HepG2 (cell line): ENCODE measurements at regions not wholly inside any gene's neighbourhood (a gene's known extent, or its start where the extent isn't known, plus 50 kb on each side); places are given as distances from the start of the nearest gene placed in this dataset.

ENCODE experiments used
- ATAC-seq: fragments of 200-7000 bp; cut with Tn5 transposase; 3 replicates; pipeline ENCODE4 v1.9.1; 2020; ENCODE audit warnings: mild to moderate bottlenecking, moderate library complexity
- BruUV-seq: library from RNA; stranded (reverse); fragments of 400-500 nt; replicated peaks from 2 replicates; lab custom pipeline; 2021; lab: Mats Ljungman, UMichigan
- CTCF ChIA-PET: fragments of 300-600 bp; formaldehyde crosslinking; extraction: SDS; loops from one replicate; lab custom pipeline; 2021; ENCODE audit warnings: low total read pairs, inconsistent platforms, low intra/inter-chr PET ratio; lab: Yijun Ruan, JAX
- POLR2A ChIA-PET: fragments of 350-600 bp; sonication (Branson Sonifier 250); formaldehyde crosslinking; loops from one replicate; lab custom pipeline; 2020; ENCODE audit warnings: antibody characterized with exemption, inconsistent platforms; lab: Yijun Ruan, JAX
- DNase-seq: peaks from one replicate; pipeline ENCODE4 v3.0.0-alpha.2; 2015; ENCODE audit warnings: low spot score
- FAIRE-seq: peaks from 3 replicates; lab custom pipeline; 2011; peaks lifted over from hg19 to GRCh38; lab: Jason Lieb, UNC
- H2AFZ ChIP-seq: one replicate; pipeline ENCODE4 v1.6.1; 2011; ENCODE audit warnings: low read length, inconsistent platforms
- H3K27ac ChIP-seq: fragments of 300-600 bp; 3 replicates; pipeline ENCODE4 v1.8.0; 2011; ENCODE audit warnings: mixed run types, mild to moderate bottlenecking, mixed read lengths, low read length, inconsistent platforms; ENCODE audit not compliant: insufficient read depth; ENCODE audit errors: extremely low read length
- H3K27me3 ChIP-seq, 2 experiments: fragments of 200-600 bp in 1 of 2; 2 replicates in 1 of 2; 3 replicates in 1 of 2; pipeline versions ENCODE4 v1.6.0 to v1.8.0; 2011; ENCODE audit warnings: low read length in 2 of 2, mild to moderate bottlenecking in 2 of 2, moderate library complexity in 2 of 2, inconsistent platforms in 1 of 2; ENCODE audit not compliant: insufficient read depth in 2 of 2, control insufficient read depth in 1 of 2
- H3K36me3 ChIP-seq, 2 experiments: fragments of 200-600 bp in 1 of 2; replicated peaks in 1 of 2; 2 replicates in 1 of 2; 3 replicates in 1 of 2; pipeline versions ENCODE4 v1.5.1 to v1.8.0; 2011; ENCODE audit warnings: low read length in 2 of 2, inconsistent platforms in 1 of 2; ENCODE audit not compliant: insufficient read depth in 2 of 2, control insufficient read depth in 1 of 2
- H3K4me1 ChIP-seq: 2 replicates; pipeline ENCODE4 v1.5.1; 2012; ENCODE audit warnings: low read length, inconsistent platforms; ENCODE audit not compliant: insufficient read depth
- H3K4me2 ChIP-seq: 2 replicates; pipeline ENCODE4 v1.6.0; 2011; ENCODE audit warnings: low read depth, low read length, inconsistent platforms
- H3K4me3 ChIP-seq, 3 experiments: fragments of 200-600 bp in 1 of 3; sonication (generic), shearing (Covaris generic) in 1 of 3; replicated peaks in 1 of 3; 2 replicates each; pipeline ENCODE4 v1.5.1; 2011 to 2016; ENCODE audit warnings: low read length in 3 of 3, inconsistent platforms in 2 of 3, low read depth in 2 of 3, mild to moderate bottlenecking in 2 of 3, control low read depth in 1 of 3, mixed read lengths in 1 of 3; ENCODE audit not compliant: insufficient read depth in 1 of 3
- H3K79me2 ChIP-seq: one replicate; pipeline ENCODE4 v1.6.1; 2011; ENCODE audit warnings: low read length, inconsistent platforms; ENCODE audit not compliant: insufficient read depth
- H3K9ac ChIP-seq: 2 replicates; pipeline ENCODE4 v1.6.0; 2011; ENCODE audit warnings: mild to moderate bottlenecking, low read depth, low read length, inconsistent platforms; ENCODE audit not compliant: insufficient read depth
- H3K9me3 ChIP-seq: 2 replicates; pipeline ENCODE4 v1.5.1; 2012; ENCODE audit warnings: mild to moderate bottlenecking, low read length
- H4K20me1 ChIP-seq: 2 replicates; pipeline ENCODE4 v1.6.0; 2011; ENCODE audit warnings: inconsistent platforms, mild to moderate bottlenecking, low read length, moderate library complexity; ENCODE audit not compliant: insufficient read depth
- CCDC6 ChIP-seq: sonication (generic); formaldehyde crosslinking; IDR thresholded peaks from 2 replicates; pipeline ENCODE4 v1.8.1; 2022; ENCODE audit warnings: mild to moderate bottlenecking, missing genetic modification reagents, moderate library complexity
- CEBPG ChIP-seq: IDR thresholded peaks from 2 replicates; pipeline ENCODE4 v1.6.1; 2016
- PRMT3 ChIP-seq: sonication (generic); formaldehyde crosslinking; IDR thresholded peaks from 2 replicates; pipeline ENCODE4 v1.8.1; 2022; ENCODE audit warnings: low read depth, mild to moderate bottlenecking, moderate library complexity, missing genetic modification reagents, borderline replicate concordance
- RARG ChIP-seq: sonication (generic); formaldehyde crosslinking; IDR thresholded peaks from 2 replicates; pipeline ENCODE4 v1.4.0; 2020; ENCODE audit warnings: low read depth, mild to moderate bottlenecking, missing genetic modification reagents
- SRSF1 ChIP-seq: fragments of 200-400 bp; formaldehyde crosslinking; optimal IDR thresholded peaks from 2 replicates; pipeline ENCODE3; 2017; ENCODE audit warnings: mild to moderate bottlenecking, low read depth, low read length, moderate library complexity
- TCF7L2 ChIP-seq: IDR thresholded peaks from 2 replicates; pipeline ENCODE4 v1.6.1; 2011; ENCODE audit warnings: mild to moderate bottlenecking, low read depth, low read length, moderate library complexity
- YEATS4 ChIP-seq: sonication (generic); formaldehyde crosslinking; IDR thresholded peaks from 2 replicates; pipeline ENCODE4 v1.4.0; 2020; ENCODE audit warnings: missing genetic modification reagents, borderline replicate concordance
- ZNF225 ChIP-seq: sonication (generic); formaldehyde crosslinking; IDR thresholded peaks from 2 replicates; pipeline ENCODE4 v1.4.0; 2020; ENCODE audit warnings: mild to moderate bottlenecking, missing genetic modification reagents
- ZNF251 ChIP-seq: sonication (generic); formaldehyde crosslinking; IDR thresholded peaks from 2 replicates; pipeline ENCODE4 v1.9.0; 2021; ENCODE audit warnings: mild to moderate bottlenecking, missing genetic modification reagents
- WGBS: methylation state at CpG from one replicate; pipeline ENCODE4 v1.1.6; 2017; ENCODE audit warnings: low lambda C conversion rate; 5-methylcytosine and 5-hydroxymethylcytosine counted together
- in situ Hi-C: cut with HindIII; loops from 2 replicates; pipeline ENCODE4 v1.10.0; 2017; ENCODE audit warnings: low pct_unique_long_range_greater_than_20kb; ENCODE audit not compliant: extremely low pct_ligation_motif_present
- intact Hi-C: fragments of 100-400 bp; cut with micrococcal nuclease; formaldehyde crosslinking; loops from one replicate; pipeline ENCODE4 v1.10.0; 2022; ENCODE audit not compliant: unreplicated experiment
- TF ChIP-seq, protein P1 (sequence below), 2 experiments: IDR thresholded peaks; 2 replicates each; pipeline ENCODE4 v1.6.1; 2011 to 2012; ENCODE audit warnings: low read length in 2 of 2, borderline replicate concordance in 1 of 2, low read depth in 1 of 2, mild to moderate bottlenecking in 1 of 2, moderate library complexity in 1 of 2
- TF ChIP-seq, protein P2 (sequence below): fragments of 450-650 bp; IDR thresholded peaks from 2 replicates; pipeline ENCODE4 v1.6.1; 2016

DNA sequence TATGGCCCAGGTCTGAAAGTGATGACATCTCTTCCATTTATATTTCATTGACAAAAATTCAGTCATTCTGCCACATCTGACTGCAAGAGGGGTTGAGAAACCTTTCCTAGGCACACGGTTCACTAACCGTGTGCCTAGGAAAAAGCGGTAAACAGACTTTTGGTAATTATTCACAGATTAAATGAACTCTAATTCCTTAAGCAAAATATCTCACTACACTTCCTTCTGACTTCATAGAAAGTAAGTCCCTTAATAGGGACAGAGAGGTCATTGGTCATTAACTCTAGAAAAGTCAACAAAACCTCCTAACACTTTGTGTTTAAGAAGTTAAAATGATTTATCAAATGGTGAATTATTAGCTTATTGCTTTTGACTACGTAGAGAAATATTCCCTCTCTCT, 205.1 kb downstream of the PDHA2 start:
- no peak overlapping the region for H3K4me2 ChIP-seq
- ChIA-PET POLR2A (no interaction called here), CTCF (no interaction called here)
- ATAC-seq (no peak), DNase-seq (no peak), FAIRE-seq (no peak)
- H2AFZ ChIP-seq, result no peak overlapping the region
- in situ Hi-C loops, result no loop called here
- no peak overlapping the region for H3K4me3 ChIP-seq
- WGBS, result 3% methylated on average over 4 of the region's 4 CpGs
- no peaks in the 10 kb centered on the region for H3K4me1 ChIP-seq
- H3K27me3 ChIP-seq, result no peaks in the 10 kb centered on the region
- no peak for TF ChIP-seq ZNF225 (CRISPR knock-in tag)
- no peak for TF ChIP-seq CCDC6 (CRISPR knock-in tag)
- TF ChIP-seq PRMT3 (CRISPR knock-in tag), result no peak
- no peak for TF ChIP-seq YEATS4 (CRISPR knock-in tag)
- peaks cover 13% of the 10 kb centered on the region for H3K9me3 ChIP-seq
- intact Hi-C loops, result no loop called here
- no peak overlapping the region for H3K9ac ChIP-seq
- no peak overlapping the region for H3K27ac ChIP-seq
- H3K79me2 ChIP-seq, result no peaks in the 10 kb centered on the region
- no TSS peak for BruUV-seq
- no peaks in the 10 kb centered on the region for H3K36me3 ChIP-seq
- no peaks in the 10 kb centered on the region for H4K20me1 ChIP-seq

DNA sequence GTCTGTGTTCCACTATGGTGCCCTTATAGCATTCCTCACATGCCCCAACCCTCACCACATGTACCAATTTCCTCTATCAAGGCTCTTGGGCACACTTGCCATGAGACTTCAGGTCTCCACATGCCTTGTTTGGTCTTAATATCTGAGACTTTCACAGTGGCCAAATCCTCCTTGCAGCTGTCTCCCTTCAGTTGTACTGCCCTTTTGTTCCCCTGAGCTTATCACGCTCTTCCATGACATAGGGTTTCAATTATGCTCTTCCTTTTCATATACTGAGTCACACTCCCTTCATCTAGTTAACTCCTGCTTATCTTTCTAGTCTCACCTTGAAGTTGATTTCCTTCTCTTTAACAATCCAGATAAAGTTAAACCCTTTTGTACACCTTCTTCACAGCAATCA, 212.9 kb downstream of the PDHA2 start:
- DNase-seq (no peak), FAIRE-seq (no peak), ATAC-seq (no peak)
- Histone ChIP-seq H3K4me1 (no peaks in the 10 kb centered on the region), H3K9me3 (peaks cover 21% of the 10 kb centered on the region; the same call in 1 of the 2 replicates), H3K27me3 (no peaks in the 10 kb centered on the region), H2AFZ (no peak overlapping the region), H3K79me2 (no peaks in the 10 kb centered on the region), H4K20me1 (no peaks in the 10 kb centered on the region), H3K36me3 (no peaks in the 10 kb centered on the region), H3K4me2 (no peak overlapping the region), H3K27ac (no peak overlapping the region), H3K4me3 (no peak overlapping the region), H3K9ac (no peak overlapping the region)
- BruUV-seq, result no TSS peak
- ChIA-PET CTCF (no interaction called here), POLR2A (no interaction called here)
- 9% methylated on average over 1 of the region's 1 CpG for WGBS
- in situ Hi-C loops, result no loop called here
- intact Hi-C loops, result no loop called here
- TF ChIP-seq RARG (CRISPR knock-in tag) (no peak), ZNF251 (CRISPR knock-in tag) (no peak), TCF7L2 (no peak), CEBPG (CRISPR knock-in tag) (no peak), SRSF1 (no peak)
- TF ChIP-seq, protein P1, sequence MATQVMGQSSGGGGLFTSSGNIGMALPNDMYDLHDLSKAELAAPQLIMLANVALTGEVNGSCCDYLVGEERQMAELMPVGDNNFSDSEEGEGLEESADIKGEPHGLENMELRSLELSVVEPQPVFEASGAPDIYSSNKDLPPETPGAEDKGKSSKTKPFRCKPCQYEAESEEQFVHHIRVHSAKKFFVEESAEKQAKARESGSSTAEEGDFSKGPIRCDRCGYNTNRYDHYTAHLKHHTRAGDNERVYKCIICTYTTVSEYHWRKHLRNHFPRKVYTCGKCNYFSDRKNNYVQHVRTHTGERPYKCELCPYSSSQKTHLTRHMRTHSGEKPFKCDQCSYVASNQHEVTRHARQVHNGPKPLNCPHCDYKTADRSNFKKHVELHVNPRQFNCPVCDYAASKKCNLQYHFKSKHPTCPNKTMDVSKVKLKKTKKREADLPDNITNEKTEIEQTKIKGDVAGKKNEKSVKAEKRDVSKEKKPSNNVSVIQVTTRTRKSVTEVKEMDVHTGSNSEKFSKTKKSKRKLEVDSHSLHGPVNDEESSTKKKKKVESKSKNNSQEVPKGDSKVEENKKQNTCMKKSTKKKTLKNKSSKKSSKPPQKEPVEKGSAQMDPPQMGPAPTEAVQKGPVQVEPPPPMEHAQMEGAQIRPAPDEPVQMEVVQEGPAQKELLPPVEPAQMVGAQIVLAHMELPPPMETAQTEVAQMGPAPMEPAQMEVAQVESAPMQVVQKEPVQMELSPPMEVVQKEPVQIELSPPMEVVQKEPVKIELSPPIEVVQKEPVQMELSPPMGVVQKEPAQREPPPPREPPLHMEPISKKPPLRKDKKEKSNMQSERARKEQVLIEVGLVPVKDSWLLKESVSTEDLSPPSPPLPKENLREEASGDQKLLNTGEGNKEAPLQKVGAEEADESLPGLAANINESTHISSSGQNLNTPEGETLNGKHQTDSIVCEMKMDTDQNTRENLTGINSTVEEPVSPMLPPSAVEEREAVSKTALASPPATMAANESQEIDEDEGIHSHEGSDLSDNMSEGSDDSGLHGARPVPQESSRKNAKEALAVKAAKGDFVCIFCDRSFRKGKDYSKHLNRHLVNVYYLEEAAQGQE (IDR thresholded peaks at IDR 0.05; ENCODE audit: borderline replicate concordance in 1 of 2, low read depth in 1 of 2, low read length in 2 of 2), result no peak
- TF ChIP-seq, protein P2, sequence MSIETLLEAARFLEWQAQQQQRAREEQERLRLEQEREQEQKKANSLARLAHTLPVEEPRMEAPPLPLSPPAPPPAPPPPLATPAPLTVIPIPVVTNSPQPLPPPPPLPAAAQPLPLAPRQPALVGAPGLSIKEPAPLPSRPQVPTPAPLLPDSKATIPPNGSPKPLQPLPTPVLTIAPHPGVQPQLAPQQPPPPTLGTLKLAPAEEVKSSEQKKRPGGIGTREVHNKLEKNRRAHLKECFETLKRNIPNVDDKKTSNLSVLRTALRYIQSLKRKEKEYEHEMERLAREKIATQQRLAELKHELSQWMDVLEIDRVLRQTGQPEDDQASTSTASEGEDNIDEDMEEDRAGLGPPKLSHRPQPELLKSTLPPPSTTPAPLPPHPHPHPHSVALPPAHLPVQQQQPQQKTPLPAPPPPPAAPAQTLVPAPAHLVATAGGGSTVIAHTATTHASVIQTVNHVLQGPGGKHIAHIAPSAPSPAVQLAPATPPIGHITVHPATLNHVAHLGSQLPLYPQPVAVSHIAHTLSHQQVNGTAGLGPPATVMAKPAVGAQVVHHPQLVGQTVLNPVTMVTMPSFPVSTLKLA, result no peak
